IMR-90 (cell line): ENCODE measurements at regions not wholly inside any gene's neighbourhood (a gene's known extent, or its start where the extent isn't known, plus 50 kb on each side); places are given as distances from the start of the nearest gene placed in this dataset.

Experiments
- ATAC-seq: fragments of 200-7000 bp; cut with Tn5 transposase; 2 replicates; pipeline ENCODE4 v1.9.1; 2020; ENCODE audit warnings: low read depth, mild to moderate bottlenecking, moderate library complexity
- BruUV-seq: library from RNA; stranded (reverse); fragments of 400-500 nt; replicated peaks from 2 replicates; lab custom pipeline; 2021; lab: Mats Ljungman, UMichigan
- CTCF ChIA-PET: fragments of 300-600 bp; formaldehyde crosslinking; extraction: SDS; loops from one replicate; lab custom pipeline; 2021; ENCODE audit warnings: antibody characterized with exemption; lab: Yijun Ruan, JAX
- POLR2A ChIA-PET: fragments of 300-600 bp; sonication (Branson Sonifier 250); formaldehyde crosslinking; loops from one replicate; lab custom pipeline; 2022; ENCODE audit warnings: antibody characterized with exemption; ENCODE audit not compliant: unreplicated experiment; lab: Charles Lee
- DNase-seq: peaks from one replicate; pipeline ENCODE4 v3.0.0; 2013
- H2AFZ ChIP-seq: replicated peaks from 2 replicates; pipeline ENCODE3; 2013; ENCODE audit warnings: low read length, mild to moderate bottlenecking; ENCODE audit not compliant: poor library complexity
- H2AK5ac ChIP-seq: 2 replicates; pipeline ENCODE4 v1.6.1; 2013; ENCODE audit warnings: low read depth, low read length, inconsistent platforms
- H2AK9ac ChIP-seq: replicated peaks from 2 replicates; pipeline ENCODE3; 2013; ENCODE audit warnings: mild to moderate bottlenecking, low read depth, low read length, moderate library complexity; ENCODE audit not compliant: poor library complexity
- H2BK120ac ChIP-seq: 2 replicates; pipeline ENCODE4 v1.6.1; 2013; ENCODE audit warnings: low read depth, low read length, inconsistent platforms
- H2BK15ac ChIP-seq: 3 replicates; pipeline ENCODE4 v1.6.1; 2013; ENCODE audit warnings: low read depth, low read length, inconsistent platforms
- H2BK20ac ChIP-seq: 2 replicates; pipeline ENCODE4 v1.6.1; 2013; ENCODE audit warnings: low read depth, mild to moderate bottlenecking, inconsistent platforms, low read length, moderate library complexity
- H2BK5ac ChIP-seq: 2 replicates; pipeline ENCODE4 v1.6.1; 2013; ENCODE audit warnings: mild to moderate bottlenecking, low read depth, low read length, inconsistent platforms; ENCODE audit not compliant: poor library complexity, severe bottlenecking
- H3K14ac ChIP-seq: replicated peaks from 2 replicates; pipeline ENCODE4 v1.6.1; 2013; ENCODE audit warnings: low read depth, low read length, inconsistent platforms
- H3K18ac ChIP-seq: 2 replicates; pipeline ENCODE4 v1.6.1; 2013; ENCODE audit warnings: low read depth, low read length, control low read depth
- H3K23ac ChIP-seq: 2 replicates; pipeline ENCODE4 v1.6.1; 2013; ENCODE audit warnings: low read depth, low read length, inconsistent platforms
- H3K27ac ChIP-seq: 2 replicates; pipeline ENCODE4 v1.5.1; 2013; ENCODE audit warnings: mild to moderate bottlenecking, control low read depth, low read length; ENCODE audit not compliant: insufficient read depth
- H3K27me3 ChIP-seq: 2 replicates; pipeline ENCODE4 v1.6.1; 2013; ENCODE audit warnings: low read length; ENCODE audit not compliant: control insufficient read depth, insufficient read depth
- H3K36me3 ChIP-seq: 2 replicates; pipeline ENCODE4 v1.6.1; 2013; ENCODE audit warnings: low read length, mixed read lengths; ENCODE audit not compliant: control insufficient read depth, insufficient read depth
- H3K4ac ChIP-seq: 2 replicates; pipeline ENCODE4 v1.6.1; 2013; ENCODE audit warnings: low read depth, low read length, inconsistent platforms
- H3K4me1 ChIP-seq: 2 replicates; pipeline ENCODE4 v1.6.1; 2013; ENCODE audit warnings: low read length, mixed read lengths; ENCODE audit not compliant: control insufficient read depth, insufficient read depth
- H3K4me2 ChIP-seq: 2 replicates; pipeline ENCODE4 v1.6.1; 2013; ENCODE audit warnings: low read depth, mild to moderate bottlenecking, control low read depth, low read length, moderate library complexity
- H3K4me3 ChIP-seq: 2 replicates; pipeline ENCODE4 v1.5.1; 2013; ENCODE audit warnings: low read depth, mild to moderate bottlenecking, control low read depth, low read length, moderate library complexity; ENCODE audit not compliant: insufficient read depth
- H3K56ac ChIP-seq: 2 replicates; pipeline ENCODE4 v1.6.1; 2013; ENCODE audit warnings: low read length, inconsistent platforms; ENCODE audit not compliant: insufficient read depth; ENCODE audit errors: extremely low read depth
- H3K79me1 ChIP-seq, 2 experiments: 2 replicates each; pipeline ENCODE4 v1.6.1; 2013; ENCODE audit warnings: low read length in 2 of 2, inconsistent platforms in 1 of 2, low read depth in 1 of 2
- H3K9ac ChIP-seq: 2 replicates; pipeline ENCODE4 v1.6.1; 2013; ENCODE audit warnings: low read depth, low read length, control low read depth
- H3K9me1 ChIP-seq: 2 replicates; pipeline ENCODE4 v1.6.1; 2013; ENCODE audit warnings: low read length, inconsistent platforms; ENCODE audit not compliant: insufficient read depth
- H3K9me3 ChIP-seq: 2 replicates; pipeline ENCODE4 v1.6.1; 2013; ENCODE audit warnings: low read length; ENCODE audit not compliant: control insufficient read depth, insufficient read depth
- H4K20me1 ChIP-seq: 2 replicates; pipeline ENCODE4 v1.6.1; 2013; ENCODE audit warnings: low read length, inconsistent platforms; ENCODE audit not compliant: insufficient read depth
- H4K5ac ChIP-seq: 2 replicates; pipeline ENCODE4 v1.6.1; 2013; ENCODE audit warnings: mild to moderate bottlenecking, low read depth, low read length, control low read depth
- H4K8ac ChIP-seq, 2 experiments: 2 replicates each; pipeline ENCODE4 v1.6.1; 2013; ENCODE audit warnings: low read depth in 2 of 2, low read length in 2 of 2, control low read depth in 1 of 2, inconsistent platforms in 1 of 2
- H4K91ac ChIP-seq: 2 replicates; pipeline ENCODE4 v1.6.1; 2013; ENCODE audit warnings: low read depth, low read length, inconsistent platforms; ENCODE audit not compliant: insufficient read depth
- BHLHE40 ChIP-seq: fragments of 150-350 bp; IDR thresholded peaks from 2 replicates; pipeline ENCODE4 v1.6.1; 2016; ENCODE audit warnings: mild to moderate bottlenecking, low read depth, low read length
- CHD1 ChIP-seq: IDR thresholded peaks from 2 replicates; pipeline ENCODE4 v1.6.1; 2012; ENCODE audit warnings: low read depth, low read length, improper control_type of control experiment
- ELK1 ChIP-seq: fragments of 150-350 bp; IDR thresholded peaks from 2 replicates; pipeline ENCODE4 v1.6.1; 2016; ENCODE audit warnings: low read depth, mild to moderate bottlenecking, low read length, moderate library complexity, borderline replicate concordance
- MXI1 ChIP-seq: IDR thresholded peaks from 2 replicates; pipeline ENCODE4 v1.6.1; 2012; ENCODE audit warnings: low read depth, mild to moderate bottlenecking, low read length, moderate library complexity, borderline replicate concordance
- POLR2A ChIP-seq: IDR thresholded peaks from 2 replicates; pipeline ENCODE4 v1.6.1; 2012; ENCODE audit warnings: mild to moderate bottlenecking, low read depth, low read length
- RAD21 ChIP-seq: IDR thresholded peaks from 2 replicates; pipeline ENCODE4 v1.6.1; 2012; ENCODE audit warnings: low read length, improper control_type of control experiment
- WGBS, 2 experiments: methylation state at CpG; one replicate each; pipeline versions ENCODE4 v1.1.5 to v1.1.7; 2013; ENCODE audit warnings: missing lambda C conversion rate in 2 of 2; ENCODE audit not compliant: insufficient read length in 1 of 2; ENCODE audit errors: extremely low coverage in 2 of 2; 5-methylcytosine and 5-hydroxymethylcytosine counted together
- dilution Hi-C: fragments of 300-500 bp; cut with HindIII; formaldehyde crosslinking; loops from one replicate; pipeline ENCODE4 v1.14.3; 2018; ENCODE audit warnings: low sequenced_read_pairs; ENCODE audit not compliant: unreplicated experiment
- in situ Hi-C: fragments of 300-500 bp; cut with MboI; formaldehyde crosslinking; loops from 3 replicates; pipeline ENCODE4 v1.14.3; 2019; ENCODE audit warnings: low sequenced_read_pairs, inconsistent platforms, mixed read lengths
- intact Hi-C: fragments of 100-400 bp; cut with micrococcal nuclease; formaldehyde crosslinking; loops from 2 replicates; pipeline ENCODE4 v1.10.0; 2022

DNA sequence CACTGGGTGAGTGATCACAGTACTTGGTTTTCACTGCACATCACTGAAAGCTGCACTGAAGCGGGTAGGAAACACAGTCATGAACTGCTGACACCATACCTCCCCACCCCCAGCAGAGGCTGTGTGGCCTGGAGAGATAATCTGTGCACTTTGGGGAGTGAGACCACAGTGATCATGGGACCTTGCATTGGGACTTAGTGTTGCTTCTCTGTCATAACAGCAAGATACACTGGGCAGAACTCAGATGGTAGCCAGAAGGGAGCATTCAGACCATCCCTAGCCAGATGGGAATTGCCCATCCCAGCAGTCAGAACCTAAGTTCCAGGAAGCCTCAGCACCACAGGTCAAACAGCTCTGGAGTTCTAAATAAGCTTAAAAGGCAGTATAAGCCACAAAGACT is 346.4 kb upstream of the TMEM229A start:
- Histone ChIP-seq H3K23ac (no peak overlapping the region), H4K20me1 (no peaks in the 10 kb centered on the region), H2BK20ac (no peak overlapping the region), H3K4ac (no peak overlapping the region), H3K4me1 (no peaks in the 10 kb centered on the region), H4K8ac (no peak overlapping the region), H4K5ac (no peak overlapping the region), H3K27me3 (no peaks in the 10 kb centered on the region), H2AK5ac (no peak overlapping the region), H3K27ac (no peak overlapping the region), H3K56ac (no peak overlapping the region), H3K9ac (no peak overlapping the region), H3K18ac (no peak overlapping the region), H3K79me1 (no peaks in the 10 kb centered on the region), H2AFZ (peak overlapping the region; percentile 29), H3K4me2 (no peak overlapping the region), H2BK15ac (no peak overlapping the region), H2BK120ac (no peak overlapping the region), H3K14ac (no peak overlapping the region), H2AK9ac (no peak overlapping the region), H3K9me3 (no peaks in the 10 kb centered on the region), H3K36me3 (no peaks in the 10 kb centered on the region), H3K9me1 (no peaks in the 10 kb centered on the region), H3K4me3 (no peak overlapping the region), H2BK5ac (no peak overlapping the region), H4K91ac (no peak overlapping the region)
- intact Hi-C loops (no loop called here), dilution Hi-C loops (no loop called here), in situ Hi-C loops (no loop called here)
- ChIA-PET POLR2A (no interaction called here), CTCF (no interaction called here)
- BruUV-seq, result no TSS peak
- TF ChIP-seq ELK1 (no peak), MXI1 (no peak), CHD1 (no peak), BHLHE40 (no peak), POLR2A (no peak), RAD21 (no peak)
- DNase-seq, result no peak
- WGBS, 2 experiments, result no CpG with 5 or more reads among the region's 1 CpG
- ATAC-seq, result no peak
